Endodermal cell (in vitro differentiated cells): ENCODE measurements at regions not wholly inside any gene's neighbourhood (a gene's known extent, or its start where the extent isn't known, plus 50 kb on each side); places are given as distances from the start of the nearest gene placed in this dataset.
"Not testable (repeated sequence)": the region's sequence is repeated elsewhere in the genome, so short reads cannot be mapped to it uniquely, and the experiment has no call there.

ENCODE experiments used
- DNase-seq: peaks from one replicate; pipeline ENCODE4 v3.0.0-alpha.2; 2017
- H3K27ac ChIP-seq: 2 replicates; pipeline ENCODE4 v1.5.1; 2013; ENCODE audit warnings: mild to moderate bottlenecking, low read depth, low read length, moderate library complexity
- H3K27me3 ChIP-seq: 2 replicates; pipeline ENCODE4 v1.6.1; 2013; ENCODE audit warnings: mild to moderate bottlenecking, low read length, moderate library complexity; ENCODE audit not compliant: insufficient read depth, control insufficient read depth, poor library complexity, severe bottlenecking
- H3K36me3 ChIP-seq: 2 replicates; pipeline ENCODE4 v1.7.0; 2013; ENCODE audit warnings: mild to moderate bottlenecking, low read length, moderate library complexity; ENCODE audit not compliant: control insufficient read depth, insufficient read depth
- H3K4me1 ChIP-seq: one replicate; pipeline ENCODE4 v1.7.0; 2013; ENCODE audit warnings: low read length; ENCODE audit not compliant: control insufficient read depth, insufficient read depth
- H3K4me3 ChIP-seq: 2 replicates; pipeline ENCODE4 v1.5.1; 2013; ENCODE audit warnings: mild to moderate bottlenecking, low read length, moderate library complexity
- H3K9ac ChIP-seq: 2 replicates; pipeline ENCODE4 v1.6.1; 2013; ENCODE audit warnings: mild to moderate bottlenecking, low read length, moderate library complexity; ENCODE audit not compliant: poor library complexity, severe bottlenecking; ENCODE audit errors: extremely low read depth
- H3K9me3 ChIP-seq: 2 replicates; pipeline ENCODE4 v1.6.1; 2013; ENCODE audit warnings: mild to moderate bottlenecking, low read length, moderate library complexity; ENCODE audit not compliant: control insufficient read depth
- H3K27ac Mint-ChIP-seq: 2 replicates; pipeline ENCODE4 v1.8.0; 2020; ENCODE audit warnings: mixed read lengths
- H3K27me3 Mint-ChIP-seq: 2 replicates; pipeline ENCODE4 v1.8.0; 2021; ENCODE audit warnings: mild to moderate bottlenecking, mixed read lengths; ENCODE audit not compliant: insufficient read depth
- H3K36me3 Mint-ChIP-seq: 2 replicates; pipeline ENCODE4 v1.8.0; 2020; ENCODE audit warnings: low read depth, mixed read lengths
- H3K4me1 Mint-ChIP-seq: 2 replicates; pipeline ENCODE4 v1.8.0; 2020; ENCODE audit warnings: mixed read lengths
- H3K4me3 Mint-ChIP-seq: 2 replicates; pipeline ENCODE4 v1.8.0; 2020; ENCODE audit warnings: mild to moderate bottlenecking, moderate library complexity, mixed read lengths
- H3K9me3 Mint-ChIP-seq: 2 replicates; pipeline ENCODE4 v1.8.0; 2020; ENCODE audit warnings: mild to moderate bottlenecking, mixed read lengths
- WGBS, 2 experiments: methylation state at CpG; one replicate each; pipeline versions ENCODE4 v1.1.5 to v1.1.7; 2013; ENCODE audit warnings: missing lambda C conversion rate in 2 of 2, mixed read lengths in 1 of 2; ENCODE audit not compliant: insufficient coverage in 1 of 2, insufficient read length in 1 of 2; 5-methylcytosine and 5-hydroxymethylcytosine counted together
- TF ChIP-seq, protein P1 (sequence below): fragments of 200-600 bp; sonication (generic); conservative IDR thresholded peaks from 2 replicates; pipeline ENCODE4 v1.5.0; 2021; ENCODE audit warnings: antibody characterized with exemption, mild to moderate bottlenecking

DNA sequence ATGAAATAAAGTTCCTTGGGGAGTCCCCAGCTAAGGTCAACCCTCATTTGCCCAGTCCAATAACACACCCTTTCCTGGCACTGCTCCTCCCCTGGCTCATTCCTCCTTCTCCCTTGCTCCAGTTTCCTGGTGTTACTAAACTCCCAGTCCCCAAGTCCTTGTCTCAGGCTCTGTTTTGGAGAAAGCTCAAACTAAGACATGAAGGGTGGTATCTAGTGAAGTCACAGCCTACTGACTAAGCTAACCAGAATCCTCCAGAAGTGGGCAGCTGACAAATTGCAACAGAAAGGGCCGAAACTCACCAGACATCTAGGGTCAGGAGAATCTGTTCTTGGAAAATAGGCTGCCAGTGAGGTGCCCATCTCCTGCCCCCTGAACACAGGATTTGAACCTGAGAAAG, 118.7 kb upstream of the NEK6 start:
- H3K4me3 ChIP-seq: no peak overlapping the region
- Mint-ChIP-seq H3K4me3 (no peak overlapping the region), H3K27me3 (no peaks in the 10 kb centered on the region), H3K4me1 (peaks cover 9% of the 10 kb centered on the region), H3K27ac (no peak overlapping the region), H3K9me3 (no peaks in the 10 kb centered on the region), H3K36me3 (no peaks in the 10 kb centered on the region)
- H3K36me3 ChIP-seq: no peaks in the 10 kb centered on the region
- H3K4me1 ChIP-seq: no peaks in the 10 kb centered on the region
- H3K27me3 ChIP-seq: no peaks in the 10 kb centered on the region
- H3K9ac ChIP-seq: no peak overlapping the region
- TF ChIP-seq, protein P1, sequence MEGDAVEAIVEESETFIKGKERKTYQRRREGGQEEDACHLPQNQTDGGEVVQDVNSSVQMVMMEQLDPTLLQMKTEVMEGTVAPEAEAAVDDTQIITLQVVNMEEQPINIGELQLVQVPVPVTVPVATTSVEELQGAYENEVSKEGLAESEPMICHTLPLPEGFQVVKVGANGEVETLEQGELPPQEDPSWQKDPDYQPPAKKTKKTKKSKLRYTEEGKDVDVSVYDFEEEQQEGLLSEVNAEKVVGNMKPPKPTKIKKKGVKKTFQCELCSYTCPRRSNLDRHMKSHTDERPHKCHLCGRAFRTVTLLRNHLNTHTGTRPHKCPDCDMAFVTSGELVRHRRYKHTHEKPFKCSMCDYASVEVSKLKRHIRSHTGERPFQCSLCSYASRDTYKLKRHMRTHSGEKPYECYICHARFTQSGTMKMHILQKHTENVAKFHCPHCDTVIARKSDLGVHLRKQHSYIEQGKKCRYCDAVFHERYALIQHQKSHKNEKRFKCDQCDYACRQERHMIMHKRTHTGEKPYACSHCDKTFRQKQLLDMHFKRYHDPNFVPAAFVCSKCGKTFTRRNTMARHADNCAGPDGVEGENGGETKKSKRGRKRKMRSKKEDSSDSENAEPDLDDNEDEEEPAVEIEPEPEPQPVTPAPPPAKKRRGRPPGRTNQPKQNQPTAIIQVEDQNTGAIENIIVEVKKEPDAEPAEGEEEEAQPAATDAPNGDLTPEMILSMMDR: no peak
- H3K27ac ChIP-seq: no peak overlapping the region
- 86 to 92% methylated on average over 1 of the region's 1 CpG for WGBS, 2 experiments
- H3K9me3 ChIP-seq: no peaks in the 10 kb centered on the region
- DNase-seq: no peak

DNA sequence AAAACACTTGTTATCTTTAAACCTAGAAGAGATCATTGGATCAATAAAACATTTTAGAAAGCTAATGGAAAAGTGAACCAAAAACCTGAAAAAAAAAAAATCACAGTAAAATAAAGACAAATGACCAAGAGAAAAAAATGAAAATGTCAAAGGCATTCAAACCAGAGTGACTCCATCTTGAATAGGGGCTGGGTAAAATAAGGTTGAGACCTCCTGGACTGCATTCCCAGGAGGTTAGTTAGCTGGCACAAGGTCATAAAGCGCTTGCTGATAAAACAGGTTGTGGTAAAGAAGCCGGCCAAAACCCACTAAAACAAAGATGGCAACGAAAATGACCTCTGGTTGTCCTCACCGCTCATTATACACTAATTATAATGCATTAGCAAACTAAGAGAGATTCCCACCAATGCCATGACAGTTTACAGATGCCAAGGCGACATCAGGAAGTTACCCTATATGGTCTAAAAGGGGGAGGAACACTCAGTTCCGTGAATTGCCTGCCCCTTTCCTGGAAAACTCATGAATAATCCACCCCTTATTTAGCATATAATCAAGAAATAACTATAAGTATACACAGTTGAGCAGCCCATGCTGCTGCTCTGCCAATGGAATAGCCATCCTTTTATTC, 116.7 kb upstream of the NEK6 start:
- no peak overlapping the region for H3K4me3 ChIP-seq
- Mint-ChIP-seq H3K27me3 (peaks cover 3% of the 10 kb centered on the region), H3K4me1 (peaks cover 9% of the 10 kb centered on the region), H3K4me3 (no peak overlapping the region), H3K9me3 (no peaks in the 10 kb centered on the region), H3K27ac (no peak overlapping the region), H3K36me3 (no peaks in the 10 kb centered on the region)
- DNase-seq: no peak
- H3K9ac ChIP-seq: no peak overlapping the region
- 95 to 97% methylated on average over 4 to 6 of the region's 6 CpGs for whole genome bisulfite sequencing, 2 experiments
- H3K36me3 ChIP-seq: no peaks in the 10 kb centered on the region
- H3K9me3 ChIP-seq: no peaks in the 10 kb centered on the region
- TF ChIP-seq, protein P1: no peak
- no peak overlapping the region for H3K27ac ChIP-seq
- no peaks in the 10 kb centered on the region for H3K27me3 ChIP-seq
- H3K4me1 ChIP-seq: no peaks in the 10 kb centered on the region

DNA sequence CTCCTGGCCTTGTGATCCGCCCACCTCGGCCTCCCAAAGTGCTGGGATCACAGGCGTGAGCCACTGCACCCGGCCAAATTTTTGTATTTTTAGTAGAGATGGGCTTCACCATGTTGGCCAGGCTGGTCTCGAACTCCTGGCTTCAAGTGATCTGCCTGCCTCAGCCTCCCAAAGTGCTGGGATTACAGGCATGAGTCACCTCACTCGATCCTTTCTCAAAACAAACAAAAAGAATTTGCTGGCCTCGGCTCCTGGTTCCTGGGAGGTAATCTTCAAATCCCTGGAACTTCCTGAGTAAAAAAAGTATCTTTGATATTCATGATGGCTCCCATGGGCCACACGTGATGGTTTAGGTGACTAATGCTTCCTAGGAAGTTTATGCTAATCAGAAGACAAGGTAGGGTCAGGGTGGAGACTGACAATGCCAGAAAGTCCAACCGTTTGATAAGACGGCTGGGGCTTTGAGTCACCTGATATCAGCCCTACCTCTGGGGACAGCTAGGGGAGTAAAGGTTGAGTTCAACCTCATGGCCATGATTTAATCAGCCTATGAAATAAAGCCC, 113.1 kb upstream of the NEK6 start:
- 67 to 79% methylated on average over 7 to 10 of the region's 10 CpGs for WGBS, 2 experiments
- TF ChIP-seq, protein P1: peak; percentile 23
- not testable (repeated sequence) for H3K4me3 Mint-ChIP-seq, H3K9me3 ChIP-seq, H3K36me3 Mint-ChIP-seq, H3K36me3 ChIP-seq, H3K4me3 ChIP-seq, H3K27me3 ChIP-seq, H3K9ac ChIP-seq, H3K9me3 Mint-ChIP-seq, H3K4me1 ChIP-seq, H3K4me1 Mint-ChIP-seq, H3K27me3 Mint-ChIP-seq, H3K27ac ChIP-seq
- DNase-seq: peak; percentile 82
- peak overlapping the region; percentile 26 for H3K27ac Mint-ChIP-seq
